WERI-Rb-1 (cell line): ENCODE measurements at regions not wholly inside any gene's neighbourhood (a gene's known extent, or its start where the extent isn't known, plus 50 kb on each side); places are given as distances from the start of the nearest gene placed in this dataset.

ENCODE experiments used
- DNase-seq: peaks from one replicate; pipeline ENCODE4 v3.0.0-alpha.2; 2020
- H3K27ac ChIP-seq: fragments of 250-450 bp; sonication (Bioruptor Pico); 2 replicates; pipeline ENCODE4 v1.5.1; 2020; ENCODE audit warnings: mild to moderate bottlenecking, moderate library complexity
- H3K27me3 ChIP-seq: fragments of 250-450 bp; sonication (Bioruptor Pico); 2 replicates; pipeline ENCODE4 v1.5.1; 2021; ENCODE audit warnings: mild to moderate bottlenecking, low read depth, moderate library complexity; ENCODE audit not compliant: insufficient read depth, severe bottlenecking
- H3K36me3 ChIP-seq: fragments of 250-450 bp; sonication (Bioruptor Pico); 2 replicates; pipeline ENCODE4 v1.5.1; 2020; ENCODE audit warnings: mild to moderate bottlenecking, moderate library complexity
- H3K4me3 ChIP-seq: 2 replicates; pipeline ENCODE4 v1.5.1; 2011; ENCODE audit warnings: low read depth, mild to moderate bottlenecking, control low read depth, low read length
- H3K9me3 ChIP-seq: fragments of 250-450 bp; sonication (Bioruptor Pico); 2 replicates; pipeline ENCODE4 v1.5.1; 2021; ENCODE audit warnings: mild to moderate bottlenecking, moderate library complexity; ENCODE audit not compliant: severe bottlenecking
- CTCF ChIP-seq: IDR thresholded peaks from 2 replicates; pipeline ENCODE4 v1.5.1; 2011; ENCODE audit warnings: low read depth, mild to moderate bottlenecking, control low read depth, inconsistent platforms, low read length

- Histone ChIP-seq H3K27me3 (no peaks in the 10 kb centered on the region), H3K27ac (no peak overlapping the region), H3K4me3 (no peak overlapping the region), H3K9me3 (no peaks in the 10 kb centered on the region), H3K36me3 (no peaks in the 10 kb centered on the region)
- TF ChIP-seq CTCF = no peak
- no peak for DNase-seq
These were observed 193.0 kb upstream of the THSD7B start for GRCh38 chr2:136572335-136572734.

- H3K27ac ChIP-seq = no peak overlapping the region
- no peak for DNase-seq
- H3K4me3 ChIP-seq = no peak overlapping the region
- no peak for TF ChIP-seq CTCF
- no peaks in the 10 kb centered on the region for H3K27me3 ChIP-seq
- no peaks in the 10 kb centered on the region for H3K9me3 ChIP-seq
- H3K36me3 ChIP-seq = no peaks in the 10 kb centered on the region
These were observed 208.1 kb upstream of the THSD7B start for GRCh38 chr2:136557203-136557602.

GRCh38 chr2:136550181-136550580, 215.2 kb upstream of the THSD7B start:
- no peak for TF ChIP-seq CTCF

GRCh38 chr2:136539355-136539754, 226.0 kb upstream of the THSD7B start:
- Histone ChIP-seq H3K27ac (no peak overlapping the region), H3K36me3 (no peaks in the 10 kb centered on the region), H3K9me3 (no peaks in the 10 kb centered on the region), H3K4me3 (no peak overlapping the region), H3K27me3 (no peaks in the 10 kb centered on the region)
- DNase-seq = no peak
- no peak for TF ChIP-seq CTCF

More at GRCh38 chr2:136550181-136550580, 215.2 kb upstream of the THSD7B start:
- Histone ChIP-seq H3K4me3 (no peak overlapping the region), H3K36me3 (no peaks in the 10 kb centered on the region), H3K27me3 (no peaks in the 10 kb centered on the region), H3K27ac (no peak overlapping the region), H3K9me3 (no peaks in the 10 kb centered on the region)
- DNase-seq = no peak

GRCh38 chr2:136538489-136538888, 226.9 kb upstream of the THSD7B start:
- H3K27ac ChIP-seq = no peak overlapping the region
- H3K36me3 ChIP-seq = no peaks in the 10 kb centered on the region
- no peak overlapping the region for H3K4me3 ChIP-seq
- H3K27me3 ChIP-seq = no peaks in the 10 kb centered on the region
- no peak for TF ChIP-seq CTCF
- no peak for DNase-seq
- H3K9me3 ChIP-seq = no peaks in the 10 kb centered on the region

- DNase-seq = no peak
- Histone ChIP-seq H3K27ac (no peak overlapping the region), H3K36me3 (no peaks in the 10 kb centered on the region), H3K4me3 (no peak overlapping the region), H3K27me3 (no peaks in the 10 kb centered on the region), H3K9me3 (no peaks in the 10 kb centered on the region)
- TF ChIP-seq CTCF = no peak
These were observed 230.5 kb upstream of the THSD7B start for GRCh38 chr2:136534811-136535210.
